OCI-LY3 (cell line): ENCODE measurements at regions not wholly inside any gene's neighbourhood (a gene's known extent, or its start where the extent isn't known, plus 50 kb on each side); places are given as distances from the start of the nearest gene placed in this dataset.

ENCODE experiments used
- H2AFZ ChIP-seq: fragments of 200-600, 300-600 bp; shearing (Covaris generic); 2 replicates; pipeline ENCODE4 v1.6.0; 2014; ENCODE audit warnings: antibody characterized with exemption, low read depth, low read length
- H3K27ac ChIP-seq: fragments of 200-600, 300-600 bp; sonication (generic); 2 replicates; pipeline ENCODE4 v1.5.1; 2014; ENCODE audit warnings: mild to moderate bottlenecking, low read length, moderate library complexity, mixed read lengths
- H3K27me3 ChIP-seq: fragments of 200-600, 300-600 bp; sonication (generic); 2 replicates; pipeline ENCODE4 v1.6.1; 2014; ENCODE audit warnings: low read depth, low read length, mixed read lengths
- H3K36me3 ChIP-seq: fragments of 200-600, 300-600 bp; sonication (generic); replicated peaks from 2 replicates; pipeline ENCODE3; 2014; ENCODE audit warnings: low read depth, low read length, mixed read lengths
- H3K4me1 ChIP-seq: fragments of 300-600, 200-600 bp; sonication (generic); 2 replicates; pipeline ENCODE4 v1.6.1; 2014; ENCODE audit warnings: low read length, mixed read lengths
- H3K4me2 ChIP-seq: fragments of 200-600, 300-600 bp; sonication (generic); 2 replicates; pipeline ENCODE4 v1.6.1; 2014; ENCODE audit warnings: low read length, mixed read lengths
- H3K4me3 ChIP-seq: fragments of 300-600, 200-600 bp; sonication (generic); 2 replicates; pipeline ENCODE4 v1.5.1; 2014; ENCODE audit warnings: antibody characterized with exemption, mild to moderate bottlenecking, low read length, moderate library complexity
- H3K79me2 ChIP-seq: fragments of 300-600, 200-600 bp; shearing (Covaris generic); 2 replicates; pipeline ENCODE4 v1.6.1; 2014; ENCODE audit warnings: mild to moderate bottlenecking, low read length, mixed read lengths
- H3K9ac ChIP-seq: fragments of 300-600, 200-600 bp; shearing (Covaris generic); 2 replicates; pipeline ENCODE4 v1.6.0; 2014; ENCODE audit warnings: mild to moderate bottlenecking, low read length, moderate library complexity
- H3K9me3 ChIP-seq: fragments of 200-600, 300-600 bp; shearing (Covaris generic); 2 replicates; pipeline ENCODE4 v1.6.1; 2014; ENCODE audit warnings: low read length, mixed read lengths; ENCODE audit not compliant: insufficient read depth
- H4K20me1 ChIP-seq: fragments of 200-600, 300-600 bp; sonication (generic); 2 replicates; pipeline ENCODE4 v1.6.1; 2016; ENCODE audit warnings: low read length, mixed read lengths; ENCODE audit not compliant: insufficient read depth
- CTCF ChIP-seq: fragments of 200-600, 300-600 bp; sonication (generic); IDR thresholded peaks from 2 replicates; pipeline ENCODE4 v1.5.1; 2014; ENCODE audit warnings: antibody characterized with exemption, low read length, low read depth
- EZH2phosphoT487 ChIP-seq: fragments of 200-600 bp; shearing (Covaris generic); IDR thresholded peaks from 2 replicates; pipeline ENCODE4 v1.6.1; 2018; ENCODE audit warnings: antibody characterized with exemption, mixed run types, low read depth

GRCh38 chr2:185526161-185526560, 212.4 kb upstream of the FSIP2 start:
- Histone ChIP-seq H4K20me1 (no peaks in the 10 kb centered on the region), H3K79me2 (no peaks in the 10 kb centered on the region), H3K27me3 (no peaks in the 10 kb centered on the region), H3K9ac (no peak overlapping the region), H3K27ac (no peak overlapping the region), H3K4me3 (no peak overlapping the region), H2AFZ (no peak overlapping the region), H3K36me3 (no peaks in the 10 kb centered on the region), H3K4me2 (no peak overlapping the region), H3K9me3 (no peaks in the 10 kb centered on the region), H3K4me1 (no peaks in the 10 kb centered on the region)
- TF ChIP-seq EZH2phosphoT487 (no peak), CTCF (no peak)

DNA sequence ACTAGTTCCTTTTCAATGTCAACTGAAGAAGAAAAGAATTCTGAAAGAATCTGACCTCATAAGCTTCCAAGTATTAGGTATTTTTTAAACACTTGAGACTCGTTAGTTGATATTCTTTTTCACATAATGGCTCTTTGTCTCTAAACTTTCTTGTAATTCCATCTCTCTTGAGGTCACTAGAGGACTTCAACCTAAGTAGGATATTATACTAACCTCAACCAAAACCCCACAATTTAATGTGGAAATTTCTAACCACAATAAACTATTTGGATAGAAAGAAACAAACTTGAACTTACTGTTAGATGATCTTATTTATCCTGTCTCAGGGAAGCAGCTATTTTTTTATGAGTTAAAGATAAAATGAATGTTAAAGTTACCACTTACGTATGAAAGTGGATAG, 206.9 kb upstream of the FSIP2 start:
- H3K27me3 ChIP-seq: no peaks in the 10 kb centered on the region
- no peak overlapping the region for H3K4me3 ChIP-seq
- H3K36me3 ChIP-seq: no peaks in the 10 kb centered on the region
- no peak overlapping the region for H3K27ac ChIP-seq
- no peak overlapping the region for H2AFZ ChIP-seq
- no peak overlapping the region for H3K9ac ChIP-seq
- no peak overlapping the region for H3K4me2 ChIP-seq
- no peaks in the 10 kb centered on the region for H3K9me3 ChIP-seq
- TF ChIP-seq EZH2phosphoT487 (no peak), CTCF (no peak)
- H3K4me1 ChIP-seq: no peaks in the 10 kb centered on the region
- no peaks in the 10 kb centered on the region for H4K20me1 ChIP-seq
- no peaks in the 10 kb centered on the region for H3K79me2 ChIP-seq

- H3K9me3 ChIP-seq: no peaks in the 10 kb centered on the region
- no peak overlapping the region for H3K9ac ChIP-seq
- no peaks in the 10 kb centered on the region for H3K27me3 ChIP-seq
- peaks cover 4% of the 10 kb centered on the region; the same call in 1 of the 2 replicates for H3K4me1 ChIP-seq
- TF ChIP-seq CTCF (no peak), EZH2phosphoT487 (no peak)
- no peaks in the 10 kb centered on the region for H3K36me3 ChIP-seq
- no peaks in the 10 kb centered on the region for H3K79me2 ChIP-seq
- H3K4me3 ChIP-seq: no peak overlapping the region
- no peak overlapping the region for H3K27ac ChIP-seq
- no peak overlapping the region for H2AFZ ChIP-seq
- no peaks in the 10 kb centered on the region for H4K20me1 ChIP-seq
- H3K4me2 ChIP-seq: no peak overlapping the region
Observed at GRCh38 chr2:185537689-185538088, 200.9 kb upstream of the FSIP2 start.

DNA sequence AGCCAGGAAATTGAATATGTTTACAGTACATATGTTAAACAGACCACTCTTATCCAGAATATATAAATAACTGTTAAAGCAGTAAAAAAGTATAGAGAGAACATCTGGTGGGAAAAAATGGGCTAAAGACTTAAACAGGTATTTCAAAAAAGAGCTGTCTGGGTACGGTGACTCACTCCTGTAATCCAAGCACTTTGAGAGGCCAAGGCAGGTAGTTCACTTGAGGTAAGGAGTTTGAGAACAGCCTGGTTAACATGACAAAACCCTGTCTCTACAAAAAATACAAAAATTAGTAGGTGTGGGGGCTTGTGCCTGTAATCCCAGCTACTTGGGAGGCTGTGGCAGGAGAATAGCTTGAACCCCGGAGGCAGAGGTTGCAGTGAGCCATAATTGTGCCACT, 171.4 kb upstream of the FSIP2 start:
- H3K9ac ChIP-seq: no peak overlapping the region
- H3K4me3 ChIP-seq: no peak overlapping the region
- no peaks in the 10 kb centered on the region for H3K36me3 ChIP-seq
- H2AFZ ChIP-seq: no peak overlapping the region
- H3K9me3 ChIP-seq: no peaks in the 10 kb centered on the region
- H4K20me1 ChIP-seq: no peaks in the 10 kb centered on the region
- H3K4me2 ChIP-seq: no peak overlapping the region
- no peak overlapping the region for H3K27ac ChIP-seq
- no peaks in the 10 kb centered on the region for H3K4me1 ChIP-seq
- no peaks in the 10 kb centered on the region for H3K27me3 ChIP-seq
- no peaks in the 10 kb centered on the region for H3K79me2 ChIP-seq
- no peak for TF ChIP-seq CTCF
- no peak for TF ChIP-seq EZH2phosphoT487
